OCI-LY3 (cell line): ENCODE measurements at regions not wholly inside any gene's neighbourhood (a gene's known extent, or its start where the extent isn't known, plus 50 kb on each side); places are given as distances from the start of the nearest gene placed in this dataset.

Experiments used
- H2AFZ ChIP-seq: fragments of 200-600, 300-600 bp; shearing (Covaris generic); 2 replicates; pipeline ENCODE4 v1.6.0; 2014; ENCODE audit warnings: antibody characterized with exemption, low read depth, low read length
- H3K27ac ChIP-seq: fragments of 200-600, 300-600 bp; sonication (generic); 2 replicates; pipeline ENCODE4 v1.5.1; 2014; ENCODE audit warnings: mild to moderate bottlenecking, low read length, moderate library complexity, mixed read lengths
- H3K27me3 ChIP-seq: fragments of 200-600, 300-600 bp; sonication (generic); 2 replicates; pipeline ENCODE4 v1.6.1; 2014; ENCODE audit warnings: low read depth, low read length, mixed read lengths
- H3K36me3 ChIP-seq: fragments of 200-600, 300-600 bp; sonication (generic); replicated peaks from 2 replicates; pipeline ENCODE3; 2014; ENCODE audit warnings: low read depth, low read length, mixed read lengths
- H3K4me1 ChIP-seq: fragments of 300-600, 200-600 bp; sonication (generic); 2 replicates; pipeline ENCODE4 v1.6.1; 2014; ENCODE audit warnings: low read length, mixed read lengths
- H3K4me2 ChIP-seq: fragments of 200-600, 300-600 bp; sonication (generic); 2 replicates; pipeline ENCODE4 v1.6.1; 2014; ENCODE audit warnings: low read length, mixed read lengths
- H3K4me3 ChIP-seq: fragments of 300-600, 200-600 bp; sonication (generic); 2 replicates; pipeline ENCODE4 v1.5.1; 2014; ENCODE audit warnings: antibody characterized with exemption, mild to moderate bottlenecking, low read length, moderate library complexity
- H3K79me2 ChIP-seq: fragments of 300-600, 200-600 bp; shearing (Covaris generic); 2 replicates; pipeline ENCODE4 v1.6.1; 2014; ENCODE audit warnings: mild to moderate bottlenecking, low read length, mixed read lengths
- H3K9ac ChIP-seq: fragments of 300-600, 200-600 bp; shearing (Covaris generic); 2 replicates; pipeline ENCODE4 v1.6.0; 2014; ENCODE audit warnings: mild to moderate bottlenecking, low read length, moderate library complexity
- H3K9me3 ChIP-seq: fragments of 200-600, 300-600 bp; shearing (Covaris generic); 2 replicates; pipeline ENCODE4 v1.6.1; 2014; ENCODE audit warnings: low read length, mixed read lengths; ENCODE audit not compliant: insufficient read depth
- H4K20me1 ChIP-seq: fragments of 200-600, 300-600 bp; sonication (generic); 2 replicates; pipeline ENCODE4 v1.6.1; 2016; ENCODE audit warnings: low read length, mixed read lengths; ENCODE audit not compliant: insufficient read depth
- CTCF ChIP-seq: fragments of 200-600, 300-600 bp; sonication (generic); IDR thresholded peaks from 2 replicates; pipeline ENCODE4 v1.5.1; 2014; ENCODE audit warnings: antibody characterized with exemption, low read length, low read depth
- EZH2phosphoT487 ChIP-seq: fragments of 200-600 bp; shearing (Covaris generic); IDR thresholded peaks from 2 replicates; pipeline ENCODE4 v1.6.1; 2018; ENCODE audit warnings: antibody characterized with exemption, mixed run types, low read depth

DNA sequence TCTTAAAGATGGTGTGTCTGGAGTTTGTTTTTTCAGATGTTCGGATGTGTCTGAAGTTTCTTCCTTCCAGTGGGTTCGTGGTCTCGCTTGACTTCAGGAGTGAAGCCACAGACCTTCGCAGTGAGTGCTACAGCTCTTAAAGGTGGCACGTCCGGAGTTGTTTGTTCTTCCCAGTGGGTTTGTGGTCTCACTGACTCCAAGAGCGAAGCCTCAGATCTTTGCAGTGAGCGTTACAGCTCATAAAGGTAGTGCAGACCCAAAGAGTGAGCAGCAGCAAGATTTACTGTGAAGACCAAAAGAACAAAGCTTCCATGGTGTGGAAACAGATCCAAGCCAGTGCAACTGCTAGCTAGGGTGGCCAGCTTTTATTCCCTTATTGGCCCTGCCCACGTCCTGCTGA is 1430.4 kb upstream of the B3GALT2 start:
- H3K4me2 ChIP-seq, result no peak overlapping the region
- H3K4me1 ChIP-seq, result no peaks in the 10 kb centered on the region
- no peaks in the 10 kb centered on the region for H4K20me1 ChIP-seq
- no peak overlapping the region for H3K9ac ChIP-seq
- no peak overlapping the region for H3K4me3 ChIP-seq
- H3K27me3 ChIP-seq, result no peaks in the 10 kb centered on the region
- no peaks in the 10 kb centered on the region for H3K79me2 ChIP-seq
- TF ChIP-seq EZH2phosphoT487, result no peak
- no peak for TF ChIP-seq CTCF
- H3K36me3 ChIP-seq, result no peaks in the 10 kb centered on the region
- H2AFZ ChIP-seq, result no peak overlapping the region
- no peaks in the 10 kb centered on the region for H3K9me3 ChIP-seq
- no peak overlapping the region for H3K27ac ChIP-seq

- Histone ChIP-seq H3K36me3 (no peaks in the 10 kb centered on the region), H3K4me1 (no peaks in the 10 kb centered on the region), H3K27ac (no peak overlapping the region), H3K9ac (no peak overlapping the region), H3K9me3 (no peaks in the 10 kb centered on the region), H3K79me2 (no peaks in the 10 kb centered on the region), H3K4me3 (no peak overlapping the region), H2AFZ (no peak overlapping the region), H3K27me3 (no peaks in the 10 kb centered on the region), H4K20me1 (no peaks in the 10 kb centered on the region), H3K4me2 (no peak overlapping the region)
- no peak for TF ChIP-seq EZH2phosphoT487
- no peak for TF ChIP-seq CTCF
Observed at GRCh38 chr1:194602184-194602583, 1415.8 kb upstream of the B3GALT2 start.

- H3K27me3 ChIP-seq, result no peaks in the 10 kb centered on the region
- no peak overlapping the region for H3K4me3 ChIP-seq
- no peaks in the 10 kb centered on the region for H3K79me2 ChIP-seq
- H2AFZ ChIP-seq, result no peak overlapping the region
- no peaks in the 10 kb centered on the region for H3K9me3 ChIP-seq
- H3K27ac ChIP-seq, result no peak overlapping the region
- H3K36me3 ChIP-seq, result no peaks in the 10 kb centered on the region
- H4K20me1 ChIP-seq, result no peaks in the 10 kb centered on the region
- no peak overlapping the region for H3K9ac ChIP-seq
- H3K4me1 ChIP-seq, result no peaks in the 10 kb centered on the region
- no peak for TF ChIP-seq EZH2phosphoT487
- no peak for TF ChIP-seq CTCF
- H3K4me2 ChIP-seq, result no peak overlapping the region
Observed at GRCh38 chr1:194600716-194601115, 1414.3 kb upstream of the B3GALT2 start.

GRCh38 chr1:194598098-194598497 is 1411.7 kb upstream of the B3GALT2 start:
- Histone ChIP-seq H3K4me2 (no peak overlapping the region), H3K27ac (no peak overlapping the region), H3K9me3 (no peaks in the 10 kb centered on the region), H3K4me3 (no peak overlapping the region), H3K9ac (no peak overlapping the region), H3K27me3 (no peaks in the 10 kb centered on the region), H2AFZ (0 out of 2 replicates have a peak overlapping the region, but pooled peaks have one; percentile 49), H3K4me1 (no peaks in the 10 kb centered on the region), H4K20me1 (no peaks in the 10 kb centered on the region), H3K79me2 (no peaks in the 10 kb centered on the region), H3K36me3 (no peaks in the 10 kb centered on the region)
- TF ChIP-seq CTCF (no peak), EZH2phosphoT487 (no peak)
